Uterus (tissue), 2 donors: ENCODE measurements at regions not wholly inside any gene's neighbourhood (a gene's known extent, or its start where the extent isn't known, plus 50 kb on each side); places are given as distances from the start of the nearest gene placed in this dataset.

Source experiments
- POLR2A ChIP-seq, 2 donors: fragments of 450-650 bp; IDR thresholded peaks; one replicate each; pipeline ENCODE4 v1.6.1; 2016; ENCODE audit warnings: antibody characterized with exemption in 2 of 2, mild to moderate bottlenecking in 1 of 2, moderate library complexity in 1 of 2
- TF ChIP-seq, protein P1 (sequence below), 4 experiments: fragments of 200-600 bp in 2 of 4; fragments of 450-650 bp in 2 of 4; sonication (generic) in 2 of 4; IDR thresholded peaks; one replicate each; pipeline ENCODE4 v1.5.1; 2016 to 2019; ENCODE audit warnings: antibody characterized with exemption in 4 of 4, mild to moderate bottlenecking in 2 of 4, moderate library complexity in 1 of 4

DNA sequence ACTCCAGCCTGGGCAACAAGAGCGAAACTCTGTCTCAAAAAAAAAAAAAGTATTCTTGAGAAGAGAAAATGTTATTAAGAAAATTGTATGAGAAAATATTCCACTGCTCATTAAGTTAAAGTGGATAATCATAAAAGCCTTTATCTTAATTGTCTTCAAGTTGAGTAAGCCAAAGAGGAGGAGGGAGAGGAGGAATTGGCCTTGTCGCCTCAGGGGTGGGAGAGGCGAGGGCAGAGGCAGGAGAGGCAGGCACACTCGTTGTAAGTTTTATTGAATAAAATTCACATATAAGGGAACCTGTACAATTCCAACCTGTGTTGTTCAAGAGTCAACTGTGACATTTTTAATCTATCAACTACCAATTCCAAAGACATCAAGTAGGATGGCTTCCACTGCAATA lies 820.3 kb downstream of the USP25 start:
- TF ChIP-seq, protein P1, sequence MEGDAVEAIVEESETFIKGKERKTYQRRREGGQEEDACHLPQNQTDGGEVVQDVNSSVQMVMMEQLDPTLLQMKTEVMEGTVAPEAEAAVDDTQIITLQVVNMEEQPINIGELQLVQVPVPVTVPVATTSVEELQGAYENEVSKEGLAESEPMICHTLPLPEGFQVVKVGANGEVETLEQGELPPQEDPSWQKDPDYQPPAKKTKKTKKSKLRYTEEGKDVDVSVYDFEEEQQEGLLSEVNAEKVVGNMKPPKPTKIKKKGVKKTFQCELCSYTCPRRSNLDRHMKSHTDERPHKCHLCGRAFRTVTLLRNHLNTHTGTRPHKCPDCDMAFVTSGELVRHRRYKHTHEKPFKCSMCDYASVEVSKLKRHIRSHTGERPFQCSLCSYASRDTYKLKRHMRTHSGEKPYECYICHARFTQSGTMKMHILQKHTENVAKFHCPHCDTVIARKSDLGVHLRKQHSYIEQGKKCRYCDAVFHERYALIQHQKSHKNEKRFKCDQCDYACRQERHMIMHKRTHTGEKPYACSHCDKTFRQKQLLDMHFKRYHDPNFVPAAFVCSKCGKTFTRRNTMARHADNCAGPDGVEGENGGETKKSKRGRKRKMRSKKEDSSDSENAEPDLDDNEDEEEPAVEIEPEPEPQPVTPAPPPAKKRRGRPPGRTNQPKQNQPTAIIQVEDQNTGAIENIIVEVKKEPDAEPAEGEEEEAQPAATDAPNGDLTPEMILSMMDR (IDR thresholded peaks at IDR 0.05): no peak
- no peak for TF ChIP-seq POLR2A (IDR thresholded peaks at IDR 0.05)
